Fibroblast of the aortic adventitia (primary cell): ENCODE measurements at regions not wholly inside any gene's neighbourhood (a gene's known extent, or its start where the extent isn't known, plus 50 kb on each side); places are given as distances from the start of the nearest gene placed in this dataset.

ENCODE experiments used
- DNase-seq: peaks from one replicate; pipeline ENCODE4 v3.0.0-alpha.2; 2010; ENCODE audit warnings: low read depth
- H3K4me3 ChIP-seq: 2 replicates; pipeline ENCODE4 v1.5.1; 2011; ENCODE audit warnings: low read depth, mild to moderate bottlenecking, control low read depth, low read length, moderate library complexity
- TF ChIP-seq, protein P1 (sequence below): IDR thresholded peaks from 2 replicates; pipeline ENCODE4 v1.5.1; 2011; ENCODE audit warnings: mild to moderate bottlenecking, low read length, control low read depth, inconsistent platforms; ENCODE audit not compliant: insufficient read depth

- DNase-seq: no peak
- H3K4me3 ChIP-seq: no peak overlapping the region
- TF ChIP-seq, protein P1, sequence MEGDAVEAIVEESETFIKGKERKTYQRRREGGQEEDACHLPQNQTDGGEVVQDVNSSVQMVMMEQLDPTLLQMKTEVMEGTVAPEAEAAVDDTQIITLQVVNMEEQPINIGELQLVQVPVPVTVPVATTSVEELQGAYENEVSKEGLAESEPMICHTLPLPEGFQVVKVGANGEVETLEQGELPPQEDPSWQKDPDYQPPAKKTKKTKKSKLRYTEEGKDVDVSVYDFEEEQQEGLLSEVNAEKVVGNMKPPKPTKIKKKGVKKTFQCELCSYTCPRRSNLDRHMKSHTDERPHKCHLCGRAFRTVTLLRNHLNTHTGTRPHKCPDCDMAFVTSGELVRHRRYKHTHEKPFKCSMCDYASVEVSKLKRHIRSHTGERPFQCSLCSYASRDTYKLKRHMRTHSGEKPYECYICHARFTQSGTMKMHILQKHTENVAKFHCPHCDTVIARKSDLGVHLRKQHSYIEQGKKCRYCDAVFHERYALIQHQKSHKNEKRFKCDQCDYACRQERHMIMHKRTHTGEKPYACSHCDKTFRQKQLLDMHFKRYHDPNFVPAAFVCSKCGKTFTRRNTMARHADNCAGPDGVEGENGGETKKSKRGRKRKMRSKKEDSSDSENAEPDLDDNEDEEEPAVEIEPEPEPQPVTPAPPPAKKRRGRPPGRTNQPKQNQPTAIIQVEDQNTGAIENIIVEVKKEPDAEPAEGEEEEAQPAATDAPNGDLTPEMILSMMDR: no peak
Observed at GRCh38 chr19:27742041-27742440, 1470.9 kb downstream of the UQCRFS1 start.

GRCh38 chr19:27741236-27741635 is 1471.7 kb downstream of the UQCRFS1 start:
- TF ChIP-seq, protein P1: no peak
- no peak for DNase-seq

DNA sequence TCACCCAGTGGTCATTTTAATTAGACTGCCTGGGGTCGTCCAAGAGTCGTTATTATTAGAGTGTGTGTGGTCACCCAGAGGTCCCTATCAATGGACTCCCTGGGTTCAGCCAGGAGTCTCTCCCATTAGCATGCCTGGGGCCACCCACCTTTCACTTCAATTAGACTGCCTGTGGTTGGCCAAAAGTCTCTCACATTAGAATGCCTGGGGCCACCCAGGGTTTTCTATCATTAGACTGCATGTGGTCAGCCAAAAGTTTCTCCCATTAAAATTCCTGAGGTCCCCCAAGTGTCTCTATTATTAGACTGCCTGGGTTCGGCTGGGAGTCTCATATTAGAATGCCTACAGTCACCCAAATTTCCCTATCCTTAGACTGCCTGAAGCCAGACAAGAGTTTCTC is 1472.6 kb downstream of the UQCRFS1 start:
- no peak overlapping the region for H3K4me3 ChIP-seq
- DNase-seq: no peak
- TF ChIP-seq, protein P1: no peak

More at GRCh38 chr19:27741236-27741635, 1471.7 kb downstream of the UQCRFS1 start:
- no peak overlapping the region for H3K4me3 ChIP-seq

GRCh38 chr19:27738569-27739193 is 1474.3 kb downstream of the UQCRFS1 start:
- TF ChIP-seq, protein P1: no peak
- no peak for DNase-seq
- H3K4me3 ChIP-seq: no peak overlapping the region

- TF ChIP-seq, protein P1: no peak
- no peak for DNase-seq
- H3K4me3 ChIP-seq: no peak overlapping the region
Observed at GRCh38 chr19:27736225-27736624, 1476.7 kb downstream of the UQCRFS1 start.

GRCh38 chr19:27735314-27735713 is 1477.6 kb downstream of the UQCRFS1 start:
- no peak for DNase-seq
- no peak overlapping the region for H3K4me3 ChIP-seq
- TF ChIP-seq, protein P1: no peak
